GM20000 (cell line): ENCODE measurements at regions not wholly inside any gene's neighbourhood (a gene's known extent, or its start where the extent isn't known, plus 50 kb on each side); places are given as distances from the start of the nearest gene placed in this dataset.

Experiments
- DNase-seq: peaks from one replicate; pipeline ENCODE4 v3.0.0; 2012; ENCODE audit warnings: low spot score
- CTCF ChIP-seq: IDR thresholded peaks from 2 replicates; pipeline ENCODE4 v1.5.1; 2012; ENCODE audit warnings: mild to moderate bottlenecking, control low read depth; ENCODE audit errors: extremely low read depth, missing control alignments

GRCh38 chr16:87040169-87041117, 276.7 kb downstream of the C16orf95 start:
- no peak for DNase-seq
- TF ChIP-seq CTCF: no peak

GRCh38 chr16:87041286-87041685, 275.9 kb downstream of the C16orf95 start:
- no peak for TF ChIP-seq CTCF
- no peak for DNase-seq

- no peak for DNase-seq
- TF ChIP-seq CTCF: no peak
Measured at GRCh38 chr16:87042551-87043230, 274.5 kb downstream of the C16orf95 start.

GRCh38 chr16:87043231-87044031, 273.8 kb downstream of the C16orf95 start:
- no peak for DNase-seq
- no peak for TF ChIP-seq CTCF

GRCh38 chr16:87044032-87044382, 273.2 kb downstream of the C16orf95 start:
- no peak for DNase-seq
- TF ChIP-seq CTCF: no peak

- no peak for TF ChIP-seq CTCF
- no peak for DNase-seq
Measured at GRCh38 chr16:87044829-87045228, 272.4 kb downstream of the C16orf95 start.
